DND-41 (cell line): ENCODE measurements at regions not wholly inside any gene's neighbourhood (a gene's known extent, or its start where the extent isn't known, plus 50 kb on each side); places are given as distances from the start of the nearest gene placed in this dataset.
"Not testable (repeated sequence)": the region's sequence is repeated elsewhere in the genome, so short reads cannot be mapped to it uniquely, and the experiment has no call there.

Experiments
- ATAC-seq: fragments of 200-7000 bp; cut with Tn5 transposase; 3 replicates; pipeline ENCODE4 v1.9.1; 2021; ENCODE audit warnings: low read depth; ENCODE audit not compliant: insufficient read depth
- DNase-seq: peaks from one replicate; pipeline ENCODE4 v3.0.0-alpha.2; 2020
- H2AFZ ChIP-seq: 2 replicates; pipeline ENCODE4 v1.6.0; 2012; ENCODE audit warnings: low read depth, low read length
- H3K27ac ChIP-seq: 2 replicates; pipeline ENCODE4 v1.5.1; 2012; ENCODE audit warnings: low read length, inconsistent platforms
- H3K27me3 ChIP-seq: fragments of 200-600 bp; sonication (generic); 2 replicates; pipeline ENCODE4 v1.6.0; 2012; ENCODE audit warnings: low read length, mild to moderate bottlenecking, inconsistent platforms; ENCODE audit not compliant: insufficient read depth, poor library complexity
- H3K36me3 ChIP-seq: 2 replicates; pipeline ENCODE4 v1.5.1; 2012; ENCODE audit warnings: low read length, inconsistent platforms; ENCODE audit not compliant: insufficient read depth
- H3K4me1 ChIP-seq: 2 replicates; pipeline ENCODE4 v1.5.1; 2012; ENCODE audit warnings: mild to moderate bottlenecking, low read length; ENCODE audit not compliant: insufficient read depth
- H3K4me2 ChIP-seq: 2 replicates; pipeline ENCODE4 v1.6.0; 2012; ENCODE audit warnings: mild to moderate bottlenecking, moderate library complexity, low read length, inconsistent platforms; ENCODE audit not compliant: insufficient read depth
- H3K4me3 ChIP-seq, 2 experiments: fragments of 200-600 bp in 1 of 2; shearing (Covaris generic) in 1 of 2; 2 replicates each; pipeline ENCODE4 v1.5.1; 2012 to 2016; ENCODE audit warnings: inconsistent platforms in 2 of 2, low read length in 2 of 2, mild to moderate bottlenecking in 2 of 2, low read depth in 1 of 2, moderate library complexity in 1 of 2
- H3K79me2 ChIP-seq: 2 replicates; pipeline ENCODE4 v1.6.0; 2012; ENCODE audit warnings: low read length, inconsistent platforms; ENCODE audit not compliant: insufficient read depth
- H3K9ac ChIP-seq: 2 replicates; pipeline ENCODE4 v1.6.0; 2012; ENCODE audit warnings: low read depth, mild to moderate bottlenecking, inconsistent platforms, low read length, moderate library complexity
- H3K9me3 ChIP-seq: 2 replicates; pipeline ENCODE4 v1.5.1; 2012; ENCODE audit warnings: low read length, moderate library complexity, mild to moderate bottlenecking, inconsistent platforms; ENCODE audit not compliant: insufficient read depth, severe bottlenecking
- H4K20me1 ChIP-seq: 2 replicates; pipeline ENCODE4 v1.6.0; 2012; ENCODE audit warnings: low read length; ENCODE audit not compliant: insufficient read depth
- EZH2 ChIP-seq: IDR thresholded peaks from 3 replicates; pipeline ENCODE4 v1.6.1; 2012; ENCODE audit warnings: borderline replicate concordance, low read depth, mild to moderate bottlenecking, moderate library complexity, low read length, inconsistent platforms; ENCODE audit not compliant: severe bottlenecking
- TF ChIP-seq, protein P1 (sequence below): IDR thresholded peaks from 2 replicates; pipeline ENCODE4 v1.5.1; 2012; ENCODE audit warnings: borderline replicate concordance, low read length, moderate library complexity, mild to moderate bottlenecking; ENCODE audit not compliant: poor library complexity, severe bottlenecking; ENCODE audit errors: extremely low read depth

DNA sequence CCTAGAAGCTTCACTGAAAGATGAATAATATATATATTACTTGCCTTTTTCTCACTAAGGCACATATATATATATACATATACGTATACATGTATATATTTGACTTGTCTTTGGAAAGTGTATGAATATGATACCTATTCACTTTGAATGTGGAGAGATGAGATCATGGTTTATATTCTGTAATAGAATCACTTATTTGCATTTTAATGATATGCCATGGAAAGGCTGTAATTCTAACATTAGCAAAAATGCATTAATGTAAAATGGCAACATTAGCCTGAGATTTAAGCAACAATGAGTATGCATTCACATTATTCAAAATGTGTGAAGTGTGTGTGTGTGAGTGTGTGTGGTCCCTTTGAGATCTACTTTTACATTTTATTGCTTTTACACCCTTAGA, 54.5 kb upstream of the PRKD1 start:
- Histone ChIP-seq H3K4me2 (no peak overlapping the region), H4K20me1 (no peaks in the 10 kb centered on the region), H3K27ac (no peak overlapping the region), H3K4me1 (no peaks in the 10 kb centered on the region), H3K4me3 (no peak overlapping the region), H3K27me3 (no peaks in the 10 kb centered on the region), H2AFZ (no peak overlapping the region), H3K79me2 (no peaks in the 10 kb centered on the region), H3K9me3 (no peaks in the 10 kb centered on the region), H3K9ac (no peak overlapping the region), H3K36me3 (no peaks in the 10 kb centered on the region)
- no peak for TF ChIP-seq EZH2
- TF ChIP-seq, protein P1, sequence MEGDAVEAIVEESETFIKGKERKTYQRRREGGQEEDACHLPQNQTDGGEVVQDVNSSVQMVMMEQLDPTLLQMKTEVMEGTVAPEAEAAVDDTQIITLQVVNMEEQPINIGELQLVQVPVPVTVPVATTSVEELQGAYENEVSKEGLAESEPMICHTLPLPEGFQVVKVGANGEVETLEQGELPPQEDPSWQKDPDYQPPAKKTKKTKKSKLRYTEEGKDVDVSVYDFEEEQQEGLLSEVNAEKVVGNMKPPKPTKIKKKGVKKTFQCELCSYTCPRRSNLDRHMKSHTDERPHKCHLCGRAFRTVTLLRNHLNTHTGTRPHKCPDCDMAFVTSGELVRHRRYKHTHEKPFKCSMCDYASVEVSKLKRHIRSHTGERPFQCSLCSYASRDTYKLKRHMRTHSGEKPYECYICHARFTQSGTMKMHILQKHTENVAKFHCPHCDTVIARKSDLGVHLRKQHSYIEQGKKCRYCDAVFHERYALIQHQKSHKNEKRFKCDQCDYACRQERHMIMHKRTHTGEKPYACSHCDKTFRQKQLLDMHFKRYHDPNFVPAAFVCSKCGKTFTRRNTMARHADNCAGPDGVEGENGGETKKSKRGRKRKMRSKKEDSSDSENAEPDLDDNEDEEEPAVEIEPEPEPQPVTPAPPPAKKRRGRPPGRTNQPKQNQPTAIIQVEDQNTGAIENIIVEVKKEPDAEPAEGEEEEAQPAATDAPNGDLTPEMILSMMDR: no peak
- DNase-seq: no peak
- no peak for ATAC-seq

DNA sequence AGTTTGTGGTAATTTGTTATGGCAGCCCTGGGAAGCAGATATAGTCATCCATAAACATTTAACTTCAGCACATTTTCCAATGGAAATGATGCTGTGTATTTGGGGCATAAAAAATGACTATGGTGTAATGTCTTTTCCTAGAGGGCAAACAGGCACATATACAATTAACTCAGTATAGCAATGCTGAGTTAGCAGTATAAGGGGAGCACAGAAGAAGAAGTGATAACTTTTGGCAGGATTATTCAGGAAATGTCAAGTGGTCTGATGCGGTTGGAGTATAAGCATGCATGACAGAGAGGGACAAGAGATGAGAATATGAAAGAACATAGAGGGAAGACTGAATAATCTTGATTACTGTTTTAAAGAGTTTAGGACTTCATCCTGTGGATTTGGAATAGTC, 55.3 kb upstream of the PRKD1 start:
- no peak overlapping the region for H2AFZ ChIP-seq
- H3K27ac ChIP-seq: no peak overlapping the region
- no peak for ATAC-seq

DNA sequence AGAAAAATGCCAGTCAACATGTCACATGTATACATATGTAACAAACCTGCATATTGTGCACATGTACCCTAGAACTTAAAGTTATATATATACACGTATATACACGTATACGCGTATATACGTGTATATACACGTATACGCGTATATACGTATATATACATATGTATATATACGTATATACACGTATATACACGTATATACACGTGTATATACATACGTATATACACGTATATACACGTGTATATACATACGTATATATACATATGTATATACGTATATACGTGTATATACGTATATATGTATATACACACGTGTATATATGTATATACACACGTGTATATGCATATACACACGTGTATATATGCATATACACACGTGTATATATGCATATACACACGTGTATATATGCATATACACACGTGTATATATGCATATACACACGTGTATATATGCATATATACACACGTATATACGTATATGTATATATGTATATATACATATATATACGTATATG, 62.8 kb upstream of the PRKD1 start:
- H3K27ac ChIP-seq, H3K9ac ChIP-seq, H3K27me3 ChIP-seq, H2AFZ ChIP-seq, H3K4me1 ChIP-seq, H3K4me2 ChIP-seq, H3K36me3 ChIP-seq, H3K9me3 ChIP-seq, ATAC-seq, H4K20me1 ChIP-seq, H3K79me2 ChIP-seq, H3K4me3 ChIP-seq, DNase-seq: not testable (repeated sequence)

More for the DNA sequence above, 55.3 kb upstream of the PRKD1 start:
- Histone ChIP-seq H3K9me3 (no peaks in the 10 kb centered on the region), H4K20me1 (no peaks in the 10 kb centered on the region), H3K27me3 (no peaks in the 10 kb centered on the region), H3K4me1 (no peaks in the 10 kb centered on the region), H3K4me3 (no peak overlapping the region), H3K36me3 (no peaks in the 10 kb centered on the region), H3K79me2 (no peaks in the 10 kb centered on the region), H3K4me2 (no peak overlapping the region), H3K9ac (no peak overlapping the region)
- TF ChIP-seq, protein P1: no peak
- TF ChIP-seq EZH2: no peak
- DNase-seq: no peak

DNA sequence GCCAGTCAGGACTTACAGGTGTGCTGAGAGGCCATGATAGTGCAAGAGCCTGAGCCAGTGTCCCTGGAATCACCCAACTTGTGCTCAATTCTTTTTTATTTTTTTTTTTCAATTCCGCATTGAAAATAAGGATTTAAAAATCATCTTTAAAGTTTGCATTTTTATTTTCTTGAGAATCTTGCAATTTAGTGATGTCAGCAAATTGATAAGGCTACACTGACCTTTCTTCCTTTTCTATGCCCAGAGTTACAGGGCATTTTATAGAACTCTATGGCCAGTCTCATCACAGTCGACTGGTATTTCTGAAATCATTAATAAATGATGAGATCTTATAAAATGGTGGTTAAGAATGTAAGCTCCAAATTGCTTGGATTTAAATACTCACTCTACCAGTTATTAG, 63.3 kb upstream of the PRKD1 start:
- Histone ChIP-seq H3K4me3 (no peak overlapping the region), H3K27me3 (no peaks in the 10 kb centered on the region), H3K4me2 (no peak overlapping the region), H3K9ac (no peak overlapping the region), H4K20me1 (no peaks in the 10 kb centered on the region), H3K9me3 (no peaks in the 10 kb centered on the region), H3K36me3 (no peaks in the 10 kb centered on the region), H3K79me2 (no peaks in the 10 kb centered on the region), H3K4me1 (no peaks in the 10 kb centered on the region), H2AFZ (no peak overlapping the region), H3K27ac (no peak overlapping the region)
- TF ChIP-seq, protein P1: no peak
- TF ChIP-seq EZH2: no peak
- ATAC-seq (no peak), DNase-seq (no peak)
